WTC11 (cell line): ENCODE measurements at regions not wholly inside any gene's neighbourhood (a gene's known extent, or its start where the extent isn't known, plus 50 kb on each side); places are given as distances from the start of the nearest gene placed in this dataset.
A peak's percentile ranks its signal among the peaks of the same experiment; 100 is the strongest.
"Not testable (repeated sequence)": the region's sequence is repeated elsewhere in the genome, so short reads cannot be mapped to it uniquely, and the experiment has no call there.

Experiments
- ATAC-seq: fragments of 200-7000 bp; cut with Tn5 transposase; 2 replicates; pipeline ENCODE4 v1.10.0; 2021; ENCODE audit warnings: mild to moderate bottlenecking, moderate library complexity
- CTCF ChIA-PET: fragments of 300-600 bp; sonication (Branson Sonifier 250); formaldehyde crosslinking; loops from one replicate; lab custom pipeline; 2021; ENCODE audit warnings: antibody characterized with exemption; lab: Charles Lee
- POLR2A ChIA-PET: fragments of 350-600 bp; sonication (Branson Sonifier 250); formaldehyde crosslinking; loops from one replicate; lab custom pipeline; 2021; ENCODE audit warnings: antibody characterized with exemption; lab: Charles Lee
- DNase-seq: peaks from one replicate; pipeline ENCODE4 v3.0.0; 2021; ENCODE audit warnings: low spot score
- H3K27ac Mint-ChIP-seq: 2 replicates; pipeline ENCODE4 v1.8.0; 2021; ENCODE audit warnings: mixed read lengths
- H3K27me3 Mint-ChIP-seq: 2 replicates; pipeline ENCODE4 v1.8.0; 2021; ENCODE audit warnings: low read depth, mild to moderate bottlenecking, moderate library complexity, mixed read lengths
- H3K36me3 Mint-ChIP-seq: 2 replicates; pipeline ENCODE4 v1.8.0; 2021; ENCODE audit warnings: mixed read lengths
- H3K4me1 Mint-ChIP-seq: 2 replicates; pipeline ENCODE4 v1.8.0; 2022; ENCODE audit warnings: mixed read lengths
- H3K4me3 Mint-ChIP-seq: 2 replicates; pipeline ENCODE4 v1.8.0; 2021; ENCODE audit warnings: mild to moderate bottlenecking, moderate library complexity, mixed read lengths
- H3K9me3 Mint-ChIP-seq: 2 replicates; pipeline ENCODE4 v1.8.0; 2021; ENCODE audit warnings: mixed read lengths
- AFF4 ChIP-seq: sonication (generic); formaldehyde crosslinking; IDR thresholded peaks from 2 replicates; pipeline ENCODE4 v1.8.1; 2023; ENCODE audit warnings: mild to moderate bottlenecking, missing genetic modification reagents, borderline replicate concordance
- ATF1 ChIP-seq: sonication (generic); formaldehyde crosslinking; IDR thresholded peaks from 2 replicates; pipeline ENCODE4 v1.8.1; 2023; ENCODE audit warnings: mild to moderate bottlenecking, moderate library complexity, missing genetic modification reagents
- ATF6 ChIP-seq: sonication (generic); formaldehyde crosslinking; IDR thresholded peaks from 2 replicates; pipeline ENCODE4 v1.8.1; 2023; ENCODE audit warnings: mild to moderate bottlenecking, missing genetic modification reagents
- CREM ChIP-seq: sonication (generic); formaldehyde crosslinking; IDR thresholded peaks from 2 replicates; pipeline ENCODE4 v1.8.1; 2022; ENCODE audit warnings: mild to moderate bottlenecking, missing genetic modification reagents, moderate library complexity
- E2F1 ChIP-seq: sonication (generic); formaldehyde crosslinking; IDR thresholded peaks from 2 replicates; pipeline ENCODE4 v1.8.0; 2022; ENCODE audit warnings: mild to moderate bottlenecking, missing genetic modification reagents
- ESRRA ChIP-seq: sonication (generic); formaldehyde crosslinking; IDR thresholded peaks from 2 replicates; pipeline ENCODE4 v1.8.1; 2022; ENCODE audit warnings: mild to moderate bottlenecking, missing genetic modification reagents, borderline replicate concordance
- ETV6 ChIP-seq: sonication (generic); formaldehyde crosslinking; IDR thresholded peaks from 2 replicates; pipeline ENCODE4 v1.8.1; 2022; ENCODE audit warnings: mild to moderate bottlenecking, missing genetic modification reagents
- GABPB1 ChIP-seq: sonication (generic); formaldehyde crosslinking; IDR thresholded peaks from 2 replicates; pipeline ENCODE4 v1.8.1; 2023; ENCODE audit warnings: mild to moderate bottlenecking, missing genetic modification reagents
- MXD4 ChIP-seq: fragments of 250-450 bp; sonication (Bioruptor Pico); IDR thresholded peaks from 2 replicates; pipeline ENCODE4 v1.8.0; 2021; ENCODE audit warnings: mild to moderate bottlenecking, moderate library complexity, borderline replicate concordance
- NR3C1 ChIP-seq: sonication (generic); formaldehyde crosslinking; conservative IDR thresholded peaks from 2 replicates; pipeline ENCODE4 v1.8.1; 2023; ENCODE audit warnings: low read depth, mild to moderate bottlenecking, missing genetic modification reagents
- RELA ChIP-seq: sonication (generic); formaldehyde crosslinking; IDR thresholded peaks from 2 replicates; pipeline ENCODE4 v1.8.1; 2022; ENCODE audit warnings: missing genetic modification reagents, mild to moderate bottlenecking, borderline replicate concordance
- SOX15 ChIP-seq: fragments of 250-450 bp; sonication (Bioruptor Pico); IDR thresholded peaks from 2 replicates; pipeline ENCODE4 v1.9.0; 2021; ENCODE audit warnings: mild to moderate bottlenecking
- TEAD1 ChIP-seq: sonication (generic); formaldehyde crosslinking; IDR thresholded peaks from 2 replicates; pipeline ENCODE4 v1.8.0; 2022; ENCODE audit warnings: mild to moderate bottlenecking, missing genetic modification reagents
- ZNF671 ChIP-seq: fragments of 250-450 bp; sonication (Bioruptor Pico); IDR thresholded peaks from 2 replicates; pipeline ENCODE4 v1.8.0; 2021; ENCODE audit warnings: mild to moderate bottlenecking
- TF ChIP-seq, protein P1 (sequence below): sonication (generic); formaldehyde crosslinking; IDR thresholded peaks from 2 replicates; pipeline ENCODE4 v1.8.1; 2022; ENCODE audit warnings: mild to moderate bottlenecking, moderate library complexity, missing genetic modification reagents
- TF ChIP-seq, protein P2 (sequence below): sonication (generic); formaldehyde crosslinking; IDR thresholded peaks from 2 replicates; pipeline ENCODE4 v1.8.1; 2022; ENCODE audit warnings: low read depth, missing genetic modification reagents, borderline replicate concordance

DNA sequence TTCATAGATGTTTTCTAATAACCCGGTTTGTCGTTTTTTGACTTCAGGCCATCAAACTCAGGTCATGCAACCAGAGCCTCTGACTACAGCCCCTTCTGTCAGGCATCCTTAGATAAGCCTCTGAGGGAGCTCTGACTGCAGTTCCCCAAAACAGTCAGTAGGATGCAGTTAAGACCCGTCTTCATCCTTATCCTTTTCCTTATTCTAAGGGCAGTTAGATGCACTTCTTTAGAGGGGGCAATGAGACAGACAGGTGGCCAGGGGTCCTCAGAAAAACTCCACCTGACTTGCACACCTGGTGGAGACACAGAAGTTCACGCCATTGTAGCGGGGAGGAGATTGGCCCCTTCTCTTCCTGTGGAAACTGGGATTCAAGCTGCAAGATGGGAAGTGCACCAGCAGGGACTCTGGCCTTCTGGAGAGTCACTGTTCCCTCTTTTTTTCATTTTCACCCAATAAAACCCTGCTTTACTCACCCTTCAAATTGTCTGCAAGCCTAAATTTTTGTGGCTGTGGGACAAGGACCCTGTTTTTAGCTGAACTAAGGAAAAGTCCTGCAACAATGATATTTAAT, 104.8 kb upstream of the TFPI start (continued):
- no peak for TF ChIP-seq E2F1 (CRISPR knock-in tag)

DNA sequence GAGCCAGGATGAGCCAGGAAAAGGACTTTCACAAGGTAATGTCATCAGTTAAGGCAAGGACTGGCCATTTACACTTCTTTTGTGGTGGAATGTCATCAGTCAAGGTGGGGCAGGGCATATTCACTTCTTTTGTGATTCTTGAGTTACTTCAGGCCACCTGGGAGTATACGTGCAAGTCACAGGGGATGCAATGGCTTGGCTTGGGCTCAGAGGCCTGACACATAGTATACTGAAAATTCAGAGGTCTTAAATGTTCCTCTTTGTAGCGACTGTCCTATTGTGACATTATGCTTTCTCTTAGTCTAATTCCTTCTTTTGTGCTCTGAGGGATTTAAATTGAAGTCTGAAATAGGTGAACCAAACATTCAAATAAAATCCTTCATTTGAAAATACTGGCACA, 121.8 kb upstream of the TFPI start:
- Mint-ChIP-seq H3K4me1 (peaks cover 76% of the 10 kb centered on the region), H3K36me3 (peaks cover 47% of the 10 kb centered on the region), H3K4me3 (peak overlapping the region; percentile 95), H3K27ac (peak overlapping the region; percentile 97), H3K9me3 (peaks cover 17% of the 10 kb centered on the region)
- H3K27me3 Mint-ChIP-seq, POLR2A ChIA-PET, DNase-seq, CTCF ChIA-PET: not testable (repeated sequence)
- peak; percentile 64 for ATAC-seq
- TF ChIP-seq AFF4, result 0 out of 2 replicates have a peak, but pooled peaks have one; percentile 7

DNA sequence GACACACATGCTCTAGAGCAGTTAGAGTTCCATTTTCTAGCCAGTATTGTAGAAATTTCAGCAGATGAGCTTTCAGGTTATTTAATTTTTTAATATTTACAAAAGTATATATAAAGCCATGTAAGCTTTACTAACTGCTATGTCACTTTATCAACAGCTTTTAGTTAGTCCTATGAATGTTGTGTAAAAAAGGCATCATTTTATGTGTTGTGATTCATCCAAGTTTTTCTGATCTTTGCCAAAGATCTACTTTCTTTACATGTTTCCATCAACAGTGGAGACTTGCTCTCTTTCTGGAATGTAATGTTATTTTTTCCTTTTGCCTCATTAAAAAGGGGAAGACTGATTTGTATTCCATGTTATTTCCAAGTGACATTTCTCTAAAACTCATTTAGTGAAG, 125.2 kb upstream of the TFPI start:
- no peak overlapping the region for H3K4me3 Mint-ChIP-seq
- H3K27ac Mint-ChIP-seq, result no peak overlapping the region
- DNase-seq (no peak), ATAC-seq (no peak)
- CTCF ChIA-PET, result interaction anchor here (1.1 kb wide), 1 partner anchor 20 kb away, joined by 3 read pairs; no protein-coding TSS in a partner anchor
- no peak for TF ChIP-seq TEAD1 (CRISPR knock-in tag)
- TF ChIP-seq CREM, result no peak
- TF ChIP-seq GABPB1, result no peak
- no peak for TF ChIP-seq ATF1 (CRISPR knock-in tag)
- TF ChIP-seq MXD4, result no peak
- TF ChIP-seq ETV6, result no peak
- no peak for TF ChIP-seq RELA (CRISPR knock-in tag)
- no peak for TF ChIP-seq SOX15
- TF ChIP-seq, protein P1, sequence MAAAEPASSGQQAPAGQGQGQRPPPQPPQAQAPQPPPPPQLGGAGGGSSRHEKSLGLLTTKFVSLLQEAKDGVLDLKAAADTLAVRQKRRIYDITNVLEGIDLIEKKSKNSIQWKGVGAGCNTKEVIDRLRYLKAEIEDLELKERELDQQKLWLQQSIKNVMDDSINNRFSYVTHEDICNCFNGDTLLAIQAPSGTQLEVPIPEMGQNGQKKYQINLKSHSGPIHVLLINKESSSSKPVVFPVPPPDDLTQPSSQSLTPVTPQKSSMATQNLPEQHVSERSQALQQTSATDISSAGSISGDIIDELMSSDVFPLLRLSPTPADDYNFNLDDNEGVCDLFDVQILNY (CRISPR knock-in tag), result no peak
- TF ChIP-seq ZNF671, result no peak
- TF ChIP-seq ATF6 (CRISPR knock-in tag), result no peak
- TF ChIP-seq E2F1 (CRISPR knock-in tag), result no peak
- TF ChIP-seq NR3C1 (CRISPR knock-in tag), result no peak
- TF ChIP-seq, protein P2, sequence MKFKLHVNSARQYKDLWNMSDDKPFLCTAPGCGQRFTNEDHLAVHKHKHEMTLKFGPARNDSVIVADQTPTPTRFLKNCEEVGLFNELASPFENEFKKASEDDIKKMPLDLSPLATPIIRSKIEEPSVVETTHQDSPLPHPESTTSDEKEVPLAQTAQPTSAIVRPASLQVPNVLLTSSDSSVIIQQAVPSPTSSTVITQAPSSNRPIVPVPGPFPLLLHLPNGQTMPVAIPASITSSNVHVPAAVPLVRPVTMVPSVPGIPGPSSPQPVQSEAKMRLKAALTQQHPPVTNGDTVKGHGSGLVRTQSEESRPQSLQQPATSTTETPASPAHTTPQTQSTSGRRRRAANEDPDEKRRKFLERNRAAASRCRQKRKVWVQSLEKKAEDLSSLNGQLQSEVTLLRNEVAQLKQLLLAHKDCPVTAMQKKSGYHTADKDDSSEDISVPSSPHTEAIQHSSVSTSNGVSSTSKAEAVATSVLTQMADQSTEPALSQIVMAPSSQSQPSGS (CRISPR knock-in tag), result no peak
- TF ChIP-seq ESRRA (CRISPR knock-in tag), result no peak
- peaks cover 72% of the 10 kb centered on the region for H3K4me1 Mint-ChIP-seq
- H3K9me3 Mint-ChIP-seq, result peaks cover 16% of the 10 kb centered on the region
- H3K27me3 Mint-ChIP-seq, result no peaks in the 10 kb centered on the region; the same call in 1 of the 2 replicates
- POLR2A ChIA-PET, result no interaction called here
- H3K36me3 Mint-ChIP-seq, result peaks cover 13% of the 10 kb centered on the region
